Spleen (tissue), 7 donors: ENCODE measurements at regions not wholly inside any gene's neighbourhood (a gene's known extent, or its start where the extent isn't known, plus 50 kb on each side); places are given as distances from the start of the nearest gene placed in this dataset.
"Not testable (repeated sequence)": the region's sequence is repeated elsewhere in the genome, so short reads cannot be mapped to it uniquely, and the experiment has no call there.

Experiments
- POLR2AphosphoS5 ChIP-seq, 3 donors: sonication (generic); formaldehyde crosslinking; IDR thresholded peaks; one replicate each; pipeline ENCODE4 v1.5.1; 2017; ENCODE audit warnings: antibody characterized with exemption in 3 of 3
- TF ChIP-seq, protein P1 (sequence below), 11 experiments: fragments of 200-600 bp in 7 of 11; fragments of 450-650 bp in 4 of 11; sonication (generic) in 4 of 11; IDR thresholded peaks in 8 of 11; conservative IDR thresholded peaks in 3 of 11; 1 replicate in 7 of 11; 2 replicates in 4 of 11; pipeline versions ENCODE4 v1.4.0 to v1.8.0; 2016 to 2021; ENCODE audit warnings: antibody characterized with exemption in 11 of 11, inconsistent platforms in 4 of 11, mild to moderate bottlenecking in 1 of 11
- donor health status: DM: no; HTN: no; CAD: no; lungs with moderate emphysema.
- donor health status: DM: no; HTN: no; CAD: no.
- donor health status: DM: no; HTN: no; CAD: no.

DNA sequence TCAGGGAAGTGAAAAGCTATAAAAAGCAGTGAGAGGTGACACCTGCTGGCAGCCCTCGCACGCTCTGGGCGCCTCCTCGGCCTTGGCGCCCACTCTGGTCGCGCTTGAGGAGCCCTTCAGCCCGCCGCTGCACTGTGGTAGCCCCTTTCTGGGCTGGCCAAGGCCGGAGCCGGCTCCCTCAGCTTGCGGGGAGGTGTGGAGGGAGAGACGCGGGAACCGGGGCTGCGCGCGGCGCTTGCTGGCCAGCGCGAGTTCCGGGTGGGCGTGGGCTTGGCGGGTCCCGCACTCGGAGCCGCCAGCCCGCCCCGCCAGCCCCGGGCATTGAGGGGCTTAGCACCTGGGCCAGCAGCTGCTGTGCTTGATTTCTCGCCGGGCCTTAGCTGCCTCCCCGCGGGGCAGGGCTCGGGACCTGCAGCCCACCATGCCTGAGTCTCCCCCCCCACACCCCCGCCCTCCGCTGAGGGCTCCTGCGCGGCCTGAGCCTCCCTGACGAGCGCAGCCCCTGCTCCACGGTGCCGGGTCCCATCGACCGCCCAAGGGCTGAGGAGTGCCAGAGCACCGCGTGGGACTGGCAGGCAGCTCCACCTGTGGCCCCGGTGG lies 688.5 kb upstream of the CDH8 start:
- TF ChIP-seq, protein P1, sequence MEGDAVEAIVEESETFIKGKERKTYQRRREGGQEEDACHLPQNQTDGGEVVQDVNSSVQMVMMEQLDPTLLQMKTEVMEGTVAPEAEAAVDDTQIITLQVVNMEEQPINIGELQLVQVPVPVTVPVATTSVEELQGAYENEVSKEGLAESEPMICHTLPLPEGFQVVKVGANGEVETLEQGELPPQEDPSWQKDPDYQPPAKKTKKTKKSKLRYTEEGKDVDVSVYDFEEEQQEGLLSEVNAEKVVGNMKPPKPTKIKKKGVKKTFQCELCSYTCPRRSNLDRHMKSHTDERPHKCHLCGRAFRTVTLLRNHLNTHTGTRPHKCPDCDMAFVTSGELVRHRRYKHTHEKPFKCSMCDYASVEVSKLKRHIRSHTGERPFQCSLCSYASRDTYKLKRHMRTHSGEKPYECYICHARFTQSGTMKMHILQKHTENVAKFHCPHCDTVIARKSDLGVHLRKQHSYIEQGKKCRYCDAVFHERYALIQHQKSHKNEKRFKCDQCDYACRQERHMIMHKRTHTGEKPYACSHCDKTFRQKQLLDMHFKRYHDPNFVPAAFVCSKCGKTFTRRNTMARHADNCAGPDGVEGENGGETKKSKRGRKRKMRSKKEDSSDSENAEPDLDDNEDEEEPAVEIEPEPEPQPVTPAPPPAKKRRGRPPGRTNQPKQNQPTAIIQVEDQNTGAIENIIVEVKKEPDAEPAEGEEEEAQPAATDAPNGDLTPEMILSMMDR (IDR thresholded peaks at IDR 0.05 in 8 of 11, conservative IDR thresholded peaks at IDR 0.05 in 3 of 11): not testable (repeated sequence)
- TF ChIP-seq POLR2AphosphoS5 (IDR thresholded peaks at IDR 0.05): not testable (repeated sequence)
